ENCODE measurements at regions not wholly inside any gene's neighbourhood (a gene's known extent, or its start where the extent isn't known, plus 50 kb on each side); places are given as distances from the start of the nearest gene placed in this dataset.

DNA sequence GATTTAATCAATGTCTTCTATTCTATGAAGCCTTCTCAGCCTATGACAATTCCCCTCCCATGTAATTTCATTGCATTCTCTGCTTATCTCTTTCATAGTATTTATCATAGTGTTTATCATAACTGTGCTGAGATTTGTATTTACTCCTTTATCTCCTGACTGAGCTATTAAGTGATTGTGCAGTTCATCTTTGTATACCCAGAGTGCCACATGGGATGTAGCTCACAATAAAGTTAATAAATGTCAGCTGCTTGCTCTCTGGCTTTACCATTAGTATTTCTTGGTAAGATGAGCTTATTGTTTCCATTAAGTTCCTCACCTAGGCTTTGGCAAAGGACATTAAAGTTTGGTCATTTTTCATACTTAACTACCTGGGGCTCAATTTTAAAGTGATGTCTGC, 275.1 kb upstream of the MPDZ start:
- TF ChIP-seq CTCF (conservative IDR thresholded peaks at IDR 0.05 in 1 of 2, IDR thresholded peaks at IDR 0.05 in 1 of 2; ENCODE audit: low read depth in 1 of 2, low read length in 2 of 2) (no peak), EZH2 (IDR thresholded peaks at IDR 0.05; ENCODE audit: low read length, missing control alignments) (no peak)
